IMR-90 (cell line): ENCODE measurements at regions not wholly inside any gene's neighbourhood (a gene's known extent, or its start where the extent isn't known, plus 50 kb on each side); places are given as distances from the start of the nearest gene placed in this dataset.

Source experiments
- CHD1 ChIP-seq: IDR thresholded peaks from 2 replicates; pipeline ENCODE4 v1.6.1; 2012; ENCODE audit warnings: low read depth, low read length, improper control_type of control experiment
- CTCF ChIP-seq: conservative IDR thresholded peaks from 2 replicates; pipeline ENCODE4 v1.5.1; 2012; ENCODE audit warnings: mild to moderate bottlenecking, low read depth, low read length, improper control_type of control experiment
- FOS ChIP-seq: fragments of 150-350 bp; IDR thresholded peaks from 2 replicates; pipeline ENCODE4 v1.6.1; 2016; ENCODE audit warnings: low read depth, low read length
- MAFK ChIP-seq: IDR thresholded peaks from 2 replicates; pipeline ENCODE4 v1.6.1; 2012; ENCODE audit warnings: low read depth, low read length, improper control_type of control experiment
- POLR2A ChIP-seq: IDR thresholded peaks from 2 replicates; pipeline ENCODE4 v1.6.1; 2012; ENCODE audit warnings: mild to moderate bottlenecking, low read depth, low read length
- SMC3 ChIP-seq: fragments of 150-350 bp; IDR thresholded peaks from 2 replicates; pipeline ENCODE4 v1.6.1; 2016; ENCODE audit warnings: low read depth, mild to moderate bottlenecking, antibody characterized with exemption, low read length, moderate library complexity
- USF2 ChIP-seq: fragments of 150-350 bp; IDR thresholded peaks from 2 replicates; pipeline ENCODE4 v1.6.1; 2017; ENCODE audit warnings: mild to moderate bottlenecking, antibody characterized with exemption, low read length, low read depth

- no peak for TF ChIP-seq POLR2A
- no peak for TF ChIP-seq CTCF
- no peak for TF ChIP-seq FOS
- no peak for TF ChIP-seq CHD1
- no peak for TF ChIP-seq SMC3
- no peak for TF ChIP-seq MAFK
- no peak for TF ChIP-seq USF2
These were observed 195.2 kb downstream of the TEX29 start for GRCh38 chr13:111515635-111516034.
